Fibroblast of skin of right quadriceps (primary cell): ENCODE measurements at regions not wholly inside any gene's neighbourhood (a gene's known extent, or its start where the extent isn't known, plus 50 kb on each side); places are given as distances from the start of the nearest gene placed in this dataset.

ENCODE experiments used
- DNase-seq: peaks from one replicate; pipeline ENCODE4 v3.0.0-alpha.2; 2013

DNA sequence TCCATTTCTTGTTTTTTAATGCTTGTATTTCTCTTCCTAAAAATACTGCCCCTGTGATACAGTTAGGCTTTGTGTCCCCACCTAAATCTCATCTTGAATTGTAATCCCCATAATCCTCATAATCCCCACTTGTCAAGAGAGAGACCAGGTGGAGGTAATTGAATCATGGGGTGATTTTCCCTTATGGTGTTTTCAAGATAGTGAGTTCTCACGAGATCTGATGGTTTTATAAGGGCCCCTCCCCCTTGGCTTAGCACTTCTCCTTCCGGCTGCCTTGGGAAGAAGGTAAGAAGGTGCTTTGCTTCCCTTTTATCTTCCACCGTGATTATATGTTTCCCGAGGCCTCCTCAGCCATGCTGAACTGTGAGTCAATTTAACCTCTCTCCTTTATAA, 227.4 kb downstream of the MAN2A1 start:
- no peak for DNase-seq

DNA sequence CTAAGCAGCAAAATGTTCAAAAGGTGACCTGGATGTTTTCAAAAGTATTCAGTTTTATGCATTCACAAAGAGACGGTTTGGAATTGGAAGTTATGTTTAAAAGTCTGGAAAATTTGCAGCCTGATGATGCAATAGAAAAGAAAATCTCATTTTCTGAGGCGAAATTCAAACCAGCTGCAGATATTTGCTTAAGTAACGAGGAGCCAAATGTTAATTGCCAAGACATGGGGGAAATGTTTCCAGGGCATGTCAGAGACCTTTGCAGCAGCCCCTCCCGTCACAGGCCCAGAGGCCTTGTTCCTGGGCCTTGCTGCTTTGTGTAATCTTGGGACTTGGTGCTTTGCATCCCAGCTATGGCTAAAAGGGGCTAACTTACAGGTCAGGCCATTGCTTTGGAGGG, 228.2 kb downstream of the MAN2A1 start:
- DNase-seq: no peak

DNA sequence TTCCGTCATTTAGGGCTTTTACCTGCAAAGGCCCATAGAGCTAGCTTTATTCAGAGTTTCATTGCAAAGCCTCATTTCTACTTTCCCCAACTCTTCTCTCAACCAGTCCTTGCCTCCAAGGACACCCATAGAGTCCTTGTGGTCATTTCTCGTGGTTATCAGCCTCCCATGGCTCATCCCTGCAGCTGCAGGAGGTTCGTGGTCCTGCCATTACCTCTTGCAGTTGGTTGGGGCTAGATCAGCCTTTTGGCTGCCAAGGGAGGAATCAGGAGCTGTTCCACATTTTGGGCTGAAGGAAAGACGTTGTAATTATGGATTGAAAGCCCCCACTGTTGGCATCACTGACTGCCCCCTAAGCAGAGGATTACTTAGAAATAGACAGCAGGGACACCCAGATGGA, 231.0 kb downstream of the MAN2A1 start:
- no peak for DNase-seq

DNA sequence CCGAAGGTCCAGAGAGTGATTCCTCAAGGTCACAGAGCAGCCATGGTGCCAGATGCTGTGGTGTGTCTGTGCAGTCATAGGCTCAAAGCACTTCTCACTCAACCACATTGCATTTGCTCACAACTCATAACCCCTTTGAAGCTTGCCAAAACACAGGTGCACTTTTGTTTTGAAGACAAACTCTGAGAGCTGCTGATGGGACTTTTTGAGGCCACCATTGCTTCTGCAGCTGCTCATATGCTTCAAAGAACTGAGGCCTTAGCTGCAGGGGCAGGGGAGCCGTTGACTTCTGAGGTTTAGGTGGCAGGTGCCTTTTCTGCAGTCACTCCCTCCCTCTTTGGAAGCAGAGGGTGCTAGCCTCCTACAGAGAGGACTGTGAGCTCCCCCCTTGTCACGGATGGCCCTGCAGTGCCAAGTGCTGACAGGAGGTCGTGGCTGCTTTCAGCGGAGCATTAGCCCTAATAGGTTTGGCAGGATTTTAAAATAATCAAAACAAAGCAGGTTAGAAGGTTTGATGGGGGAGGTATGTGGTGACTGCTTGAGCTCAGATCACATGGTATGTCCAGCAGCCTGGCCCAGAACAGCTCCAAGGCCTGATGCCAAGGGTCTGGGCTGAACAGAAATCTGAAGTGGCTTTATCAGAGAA, 232.1 kb downstream of the MAN2A1 start:
- no peak for DNase-seq

DNA sequence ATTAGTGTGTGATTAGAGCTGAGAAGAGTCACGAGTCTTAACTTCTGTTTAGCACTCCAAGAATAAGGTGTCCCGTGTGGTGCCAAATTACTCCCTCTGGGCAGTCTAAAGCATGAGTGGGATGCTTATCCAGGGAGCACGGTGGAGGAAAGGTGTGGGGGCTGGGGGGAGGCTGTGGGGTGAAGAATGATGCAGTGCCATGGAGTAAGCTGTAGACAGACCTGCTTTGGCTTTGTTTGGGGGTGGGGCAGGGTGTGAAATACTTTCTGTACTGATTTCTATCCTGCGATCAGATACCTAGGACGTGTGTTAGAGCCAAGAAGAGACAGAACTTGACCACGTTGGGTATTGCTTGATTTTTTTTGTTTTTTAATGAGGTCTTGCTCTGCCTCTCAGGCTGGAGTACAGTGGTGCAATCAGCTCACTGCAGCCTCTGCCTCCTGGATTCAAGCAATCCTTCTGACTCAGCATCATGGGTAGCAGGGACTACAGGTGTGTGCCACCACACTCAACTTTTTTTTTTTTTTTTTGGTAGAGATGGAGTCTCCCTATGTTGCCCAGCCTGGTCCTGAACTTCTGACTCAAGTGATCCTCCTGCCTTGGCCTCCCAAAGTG, 232.8 kb downstream of the MAN2A1 start:
- DNase-seq: no peak

DNA sequence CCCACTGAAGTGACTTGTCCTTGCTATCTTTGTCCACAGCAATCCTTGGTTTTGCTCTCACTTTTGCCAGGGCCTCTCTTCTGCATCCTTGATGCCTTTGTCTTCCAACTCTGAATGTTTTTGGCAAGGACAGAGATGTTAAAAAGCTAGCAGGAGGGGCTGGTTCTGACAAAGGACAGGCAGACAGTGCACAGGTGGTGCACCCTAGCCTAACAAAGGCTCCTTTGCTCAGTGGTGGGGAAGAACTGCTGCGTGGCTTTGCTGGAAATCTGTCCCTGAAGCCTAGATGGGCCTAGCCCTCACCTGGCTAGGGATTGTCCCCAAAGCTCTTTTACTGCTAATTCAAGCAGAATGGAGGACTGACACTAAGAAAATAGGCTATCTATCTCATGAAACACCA, 233.5 kb downstream of the MAN2A1 start:
- DNase-seq: no peak

DNA sequence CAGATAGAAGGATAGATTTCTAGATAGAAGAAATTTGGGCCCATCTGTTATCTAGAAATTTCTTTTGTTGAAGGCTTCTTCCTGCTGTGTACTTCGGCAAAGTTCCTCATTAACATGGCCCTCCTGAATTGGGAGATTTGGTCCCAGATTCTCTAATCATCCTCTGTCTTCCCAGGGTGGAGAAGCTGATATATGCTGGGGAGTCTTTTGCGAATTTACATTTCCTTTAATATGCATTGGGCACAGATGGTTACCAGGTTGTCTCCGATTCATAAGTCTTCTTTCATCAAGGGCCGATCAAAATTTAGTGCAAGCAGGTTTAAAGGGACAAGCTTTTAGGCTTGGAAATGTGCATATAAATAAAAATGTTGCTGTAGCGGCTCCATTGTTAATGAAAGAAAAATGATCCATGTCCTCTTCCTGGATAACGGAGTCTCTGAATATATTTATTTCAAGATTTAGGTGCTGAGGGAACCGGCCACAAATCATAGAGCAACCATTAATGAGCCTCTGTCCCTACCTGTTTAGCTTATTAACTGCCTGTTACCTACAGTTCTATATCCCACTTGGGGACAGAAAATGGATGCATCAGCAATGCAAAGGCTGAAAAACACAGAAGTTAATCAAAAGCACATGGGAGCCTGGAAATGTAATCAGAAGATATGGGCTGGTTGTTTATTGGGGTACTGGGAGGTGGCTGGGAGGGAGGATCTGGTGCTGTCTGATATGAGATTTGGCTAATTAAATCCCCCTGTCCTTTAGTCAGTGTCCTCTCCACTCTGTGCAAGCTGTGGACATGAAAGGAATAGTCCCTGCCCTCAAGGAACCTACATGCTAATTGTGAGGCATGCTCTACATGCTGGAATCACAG, 234.7 kb downstream of the MAN2A1 start:
- DNase-seq: no peak

DNA sequence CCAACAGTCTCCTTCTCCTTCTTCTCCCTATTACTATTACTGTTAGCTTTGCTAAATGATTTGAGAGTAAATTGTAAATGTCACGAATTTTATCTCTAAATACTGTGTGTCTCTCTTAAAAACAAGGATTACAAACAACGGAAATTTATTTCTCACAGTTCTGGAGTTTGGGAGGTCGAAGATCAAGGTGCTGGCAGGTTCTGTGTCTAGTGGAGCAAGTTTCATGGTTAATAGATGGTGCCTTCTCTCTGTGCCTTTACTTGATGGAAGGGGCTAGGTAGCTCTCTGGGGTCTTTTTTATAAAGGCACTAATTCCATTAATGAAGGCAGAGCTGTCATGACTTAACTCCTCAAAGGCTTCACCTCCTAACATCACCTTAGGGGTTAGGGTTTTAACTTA, 237.9 kb downstream of the MAN2A1 start:
- no peak for DNase-seq

DNA sequence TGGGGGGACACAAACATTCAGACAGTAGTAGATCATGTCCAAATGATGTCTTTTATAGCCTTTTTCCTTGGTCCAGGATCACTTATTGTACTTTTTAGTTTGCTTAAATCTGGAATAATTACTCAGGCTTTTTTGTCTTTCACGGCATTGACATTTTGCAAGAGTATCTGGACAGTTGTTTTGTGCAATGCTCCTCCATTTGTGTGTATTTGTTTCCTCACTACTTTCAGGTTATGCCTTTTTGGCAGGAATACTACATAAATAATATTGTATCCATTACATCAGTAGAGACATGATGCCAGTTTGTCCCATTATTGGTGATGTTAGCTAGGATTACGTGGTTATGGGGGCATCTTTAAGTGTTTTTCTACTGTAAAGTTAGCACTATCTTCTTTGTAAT, 238.3 kb downstream of the MAN2A1 start:
- DNase-seq: no peak

DNA sequence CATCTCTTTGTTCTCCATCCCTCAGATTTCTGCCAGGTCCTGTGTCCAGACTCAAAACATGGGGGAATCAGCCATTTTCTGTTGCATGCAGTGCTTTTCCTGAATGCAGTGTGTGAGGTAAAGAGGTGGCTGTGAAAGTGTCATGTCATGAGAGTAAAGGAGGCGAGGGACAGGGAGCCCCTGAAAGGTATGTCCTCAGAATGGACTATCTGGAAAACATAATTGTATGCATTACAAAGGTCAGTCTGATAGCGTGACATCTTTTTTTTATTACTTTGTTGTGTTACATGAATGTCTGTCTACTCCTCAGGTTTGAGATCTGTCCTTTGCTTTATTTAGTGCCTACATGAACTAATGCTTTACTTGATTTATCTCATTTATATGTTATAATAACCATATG, 239.1 kb downstream of the MAN2A1 start:
- DNase-seq: no peak

DNA sequence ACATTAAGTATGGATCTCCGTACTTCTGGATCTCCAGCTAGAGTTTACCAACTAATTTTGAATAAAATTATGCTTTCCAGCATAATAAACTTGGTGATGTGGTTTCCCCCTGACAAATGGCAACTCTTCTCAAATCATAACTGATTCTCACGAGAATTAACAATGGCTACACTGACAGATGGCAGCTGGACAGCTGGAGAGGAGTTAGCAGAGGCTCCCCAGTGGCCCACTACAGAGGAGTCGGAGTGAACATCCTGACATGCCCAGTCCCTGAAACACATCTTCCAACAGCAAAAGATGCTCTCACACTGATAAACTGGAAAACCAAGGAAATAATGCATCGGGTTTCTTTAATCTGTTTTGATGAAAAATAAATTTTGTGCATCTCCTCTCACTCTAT, 239.6 kb downstream of the MAN2A1 start:
- no peak for DNase-seq

DNA sequence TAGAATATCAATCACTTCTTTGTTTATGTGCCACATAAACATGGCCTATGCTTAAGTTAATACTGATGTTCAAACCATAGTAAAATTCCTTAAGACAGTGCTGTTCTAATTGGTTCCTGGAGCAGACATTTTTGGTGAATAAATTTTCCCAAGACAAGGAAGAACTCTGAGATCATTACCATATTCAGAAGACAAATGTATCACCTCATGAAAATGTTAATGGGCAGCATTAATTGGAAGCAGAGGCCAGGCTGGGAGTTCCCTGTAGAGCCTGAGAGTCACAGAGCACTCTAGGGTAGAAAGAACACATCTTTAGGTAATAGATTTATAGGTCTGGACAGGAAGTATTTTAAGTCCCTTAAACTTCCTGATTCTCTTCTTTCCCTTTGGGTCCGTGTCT, 240.2 kb downstream of the MAN2A1 start:
- peak; percentile 42 for DNase-seq

DNA sequence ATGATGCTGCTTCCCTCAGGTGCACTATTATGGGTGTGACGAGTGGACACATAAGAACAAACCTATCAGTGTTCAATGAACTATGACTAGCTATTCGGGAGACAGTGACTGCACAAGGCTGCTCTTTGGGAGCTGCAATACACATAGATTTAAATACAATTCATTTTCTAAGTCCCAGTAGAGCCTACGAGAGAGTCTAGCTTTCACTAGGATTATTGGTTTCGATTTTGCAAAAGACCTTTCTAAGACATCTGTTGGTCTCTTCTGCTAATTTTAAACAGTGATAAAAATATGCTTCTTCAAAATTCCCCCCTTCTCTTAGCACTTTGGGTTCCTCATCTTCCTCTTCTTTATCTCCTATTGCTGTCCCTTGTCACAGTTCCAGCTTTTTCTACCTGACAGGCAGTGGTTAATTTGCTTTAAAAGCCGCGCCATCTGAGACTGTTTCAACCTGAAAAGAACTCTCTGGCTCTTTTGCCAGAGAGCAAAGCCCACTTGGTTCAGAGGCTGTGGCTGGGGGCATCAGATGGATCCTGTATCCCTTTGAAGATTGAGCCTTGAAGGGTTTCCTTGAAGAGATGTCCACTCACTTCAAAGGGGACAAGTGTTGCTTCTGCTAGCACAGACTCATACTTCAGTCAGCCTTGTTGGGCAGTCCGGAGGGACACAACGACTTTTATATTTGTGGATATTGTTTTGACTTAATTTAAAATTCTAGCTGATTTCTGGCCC, 241.5 kb downstream of the MAN2A1 start:
- no peak for DNase-seq

DNA sequence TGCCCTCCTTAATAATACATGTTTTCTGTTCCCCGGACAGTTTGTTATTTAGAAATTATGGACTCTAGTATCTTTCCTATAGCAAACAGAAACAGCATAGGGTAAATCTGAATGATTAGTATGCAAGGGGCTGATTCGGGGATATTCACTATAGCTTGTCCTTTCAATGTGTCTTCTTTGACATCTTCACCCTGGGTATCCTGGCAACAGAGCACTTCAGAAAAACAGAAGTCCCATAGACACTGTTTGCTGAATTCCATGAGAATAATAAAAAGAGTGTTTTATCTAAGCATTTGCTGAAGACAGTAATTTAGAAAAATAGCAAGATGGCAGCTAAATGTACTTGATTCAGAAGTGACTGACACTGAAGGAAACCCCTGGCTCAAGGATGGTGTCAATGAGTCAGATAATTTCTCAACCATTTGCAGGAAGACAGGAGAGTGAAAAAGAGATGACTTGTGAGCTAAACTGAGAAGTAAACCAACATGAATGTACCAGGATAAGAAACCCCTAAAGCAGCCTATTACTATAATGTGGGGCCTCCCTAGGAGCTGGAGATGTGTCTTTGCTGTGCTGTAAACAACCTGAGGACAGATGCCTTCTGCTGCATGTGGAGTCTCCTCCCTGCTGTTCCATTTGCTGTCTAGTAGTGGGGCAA, 246.2 kb downstream of the MAN2A1 start:
- no peak for DNase-seq

DNA sequence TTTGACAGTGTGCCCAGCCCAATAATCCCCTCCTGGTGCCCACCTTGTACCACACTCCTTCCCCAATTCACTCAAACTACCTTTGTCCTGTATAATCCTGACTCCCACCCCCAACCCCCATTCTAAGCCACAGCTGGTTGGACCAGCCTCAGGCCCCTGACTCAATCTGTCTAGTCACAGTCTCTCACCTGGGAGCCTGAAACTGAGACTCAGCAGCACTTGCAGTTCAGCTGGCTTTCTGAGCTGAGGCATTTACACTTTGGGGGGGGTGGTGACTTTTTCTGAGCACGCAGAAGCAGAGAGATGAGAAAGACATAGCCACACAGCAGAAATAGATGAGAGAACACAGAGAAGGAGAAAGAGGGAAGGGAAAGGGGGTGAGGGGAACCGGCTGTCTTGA, 247.3 kb downstream of the MAN2A1 start:
- DNase-seq: no peak

DNA sequence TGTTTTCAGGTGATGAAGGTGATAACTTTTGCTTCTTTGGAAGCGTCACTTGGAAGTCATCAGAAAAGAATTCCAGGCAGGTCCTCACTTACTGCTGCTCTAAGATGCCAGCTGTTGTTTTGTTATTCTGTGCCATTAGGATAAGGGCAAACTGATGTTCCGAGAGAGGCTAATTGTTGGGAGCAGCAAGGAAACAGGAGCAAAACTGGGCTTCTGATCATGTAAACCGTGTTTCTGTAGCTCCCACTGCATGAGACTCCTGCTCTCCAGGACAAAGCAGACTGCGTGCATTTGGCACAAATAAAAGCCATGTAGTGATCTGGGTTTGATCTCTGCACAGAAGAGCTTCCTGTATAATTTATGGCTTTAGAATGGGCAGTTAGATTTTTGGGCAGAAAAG, 248.2 kb downstream of the MAN2A1 start:
- no peak for DNase-seq

DNA sequence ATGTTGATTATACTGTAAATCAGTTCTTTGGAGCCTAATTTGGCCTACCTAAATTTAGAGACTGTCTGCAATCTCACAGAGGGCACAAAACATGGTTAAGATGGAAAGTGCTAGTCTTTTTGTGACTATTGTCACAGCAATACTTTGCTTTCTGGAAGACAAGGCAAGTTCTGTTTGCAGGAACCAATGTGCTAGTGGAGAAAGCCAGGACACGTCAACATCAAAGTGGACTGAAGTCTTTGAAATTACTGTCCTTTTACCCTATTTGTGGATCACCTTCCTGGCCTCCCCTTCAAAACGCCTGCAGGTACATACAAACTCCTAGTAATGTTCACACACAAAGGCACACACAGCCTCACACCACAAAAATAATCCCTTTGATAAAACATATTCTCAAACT, 248.7 kb downstream of the MAN2A1 start:
- no peak for DNase-seq

DNA sequence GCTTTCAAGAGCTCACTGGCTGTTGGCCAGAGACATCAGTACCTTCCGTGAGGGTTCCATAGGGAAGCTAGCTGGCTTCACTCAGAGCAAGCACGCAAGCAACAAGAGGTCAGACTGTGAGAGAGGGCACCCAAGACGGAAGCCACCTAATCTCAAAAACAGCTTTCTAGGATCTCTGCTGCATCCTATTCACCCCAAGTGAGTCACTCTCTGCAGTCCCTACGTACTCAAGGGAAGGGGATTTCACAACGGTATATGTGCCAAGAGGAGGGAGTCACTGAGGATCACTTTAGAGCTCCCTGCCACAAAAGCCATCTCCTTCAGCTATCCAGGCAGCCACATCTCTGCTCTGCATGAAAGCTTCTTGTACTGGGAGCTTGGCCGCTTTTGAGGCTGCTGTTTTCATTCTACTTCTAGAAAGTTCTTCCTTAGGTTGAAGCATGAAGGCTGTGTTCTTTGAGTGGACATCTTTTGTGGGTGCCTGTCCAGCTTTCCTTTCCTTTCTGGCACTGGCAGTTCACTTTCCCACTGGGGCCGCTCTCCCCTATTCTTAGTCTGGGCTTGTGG, 249.5 kb downstream of the MAN2A1 start:
- peak; percentile 31 for DNase-seq

DNA sequence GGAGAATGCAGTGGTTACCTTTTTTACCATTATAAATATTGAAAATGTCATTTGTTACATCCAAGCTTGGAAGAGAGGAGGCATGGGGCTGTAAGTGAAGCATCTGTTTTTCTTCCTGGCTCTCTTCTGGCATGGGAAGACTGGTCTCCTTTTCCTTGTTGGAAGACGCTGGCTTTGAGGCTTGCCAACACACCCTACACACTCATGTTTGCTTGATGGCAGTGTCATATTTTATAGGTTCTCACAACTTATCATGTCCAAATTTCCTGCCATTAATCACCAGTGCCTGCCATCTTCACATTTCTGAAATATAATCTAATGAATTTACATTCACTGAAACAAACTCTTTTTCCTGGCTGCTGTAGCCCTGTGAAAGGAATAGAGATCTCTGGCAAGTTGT, 252.9 kb downstream of the MAN2A1 start:
- DNase-seq: no peak

DNA sequence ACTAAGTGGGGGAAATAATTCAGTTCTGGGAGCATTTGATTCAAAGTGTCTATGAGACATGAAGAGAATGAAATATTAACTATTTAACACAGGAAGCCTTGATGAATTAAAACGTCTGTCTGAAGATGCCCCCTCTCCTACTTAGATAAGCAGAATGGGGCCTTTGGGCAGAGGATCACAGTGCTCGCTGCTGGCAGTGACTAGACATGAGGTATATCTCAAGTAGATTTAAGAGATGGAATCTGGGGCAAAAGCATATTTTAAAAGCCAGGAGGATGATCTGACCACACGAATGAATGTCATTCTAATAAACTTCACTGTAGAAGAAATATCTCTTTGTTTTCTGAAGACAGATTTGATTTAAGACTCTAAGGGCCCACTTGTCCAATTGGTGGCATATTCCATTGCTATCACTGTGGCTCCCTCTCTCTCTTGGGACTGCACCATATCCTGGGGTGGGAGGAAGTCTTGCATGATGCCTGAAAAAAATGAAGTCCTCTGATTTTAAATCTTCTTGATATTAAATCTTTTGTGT, 254.0 kb downstream of the MAN2A1 start:
- DNase-seq: no peak

DNA sequence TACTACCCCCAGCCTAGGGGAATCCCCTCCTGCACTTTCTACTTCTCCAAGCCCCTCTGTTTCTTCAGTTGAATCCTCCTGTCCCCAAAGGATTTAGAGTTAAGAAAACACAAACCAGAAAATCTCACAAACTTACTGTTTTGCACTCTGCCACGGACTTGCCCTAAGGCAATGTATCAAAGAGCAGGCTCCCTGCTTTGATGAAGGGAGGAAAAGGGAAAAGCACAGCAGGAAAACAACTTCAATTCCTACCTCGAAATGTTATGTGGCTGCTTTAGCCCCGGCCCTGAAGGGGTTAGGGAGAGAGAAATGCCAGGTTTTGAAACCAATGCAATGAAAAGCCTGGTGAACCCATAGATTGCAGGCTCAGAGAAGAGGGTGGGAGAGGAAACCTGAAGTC, 254.7 kb downstream of the MAN2A1 start:
- no peak for DNase-seq

DNA sequence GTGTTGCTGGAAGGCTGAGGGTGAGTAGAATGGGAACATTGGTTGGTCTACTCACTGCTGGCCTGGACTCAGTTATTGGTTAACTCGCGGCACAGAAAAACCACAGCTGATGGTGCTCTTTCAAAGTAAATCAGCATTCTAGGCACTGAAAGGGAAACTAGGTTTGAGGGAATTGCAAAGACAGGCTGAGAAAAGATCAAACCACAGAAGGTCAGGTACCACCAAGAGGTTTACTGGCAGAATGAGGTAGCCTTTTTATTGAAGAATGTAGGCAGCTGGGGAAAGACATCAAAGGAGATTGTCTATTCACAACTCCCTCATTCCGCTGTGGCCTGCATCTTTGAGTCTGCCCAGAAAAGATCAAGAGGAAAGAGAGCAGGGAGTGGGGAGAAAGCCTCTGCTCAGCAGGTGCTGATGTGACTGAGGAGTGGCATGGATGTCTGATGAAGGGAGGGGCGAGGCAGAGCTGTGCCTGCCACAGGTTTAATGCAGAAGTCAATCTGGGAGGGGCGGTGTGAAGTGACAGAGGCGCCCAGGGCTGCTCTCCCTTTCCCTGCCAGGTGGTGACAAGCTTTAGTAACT, 255.5 kb downstream of the MAN2A1 start:
- no peak for DNase-seq
